Amniotic stem cell (primary cell): ENCODE measurements at regions not wholly inside any gene's neighbourhood (a gene's known extent, or its start where the extent isn't known, plus 50 kb on each side); places are given as distances from the start of the nearest gene placed in this dataset.
A peak's percentile ranks its signal among the peaks of the same experiment; 100 is the strongest.
"Not testable (repeated sequence)": the region's sequence is repeated elsewhere in the genome, so short reads cannot be mapped to it uniquely, and the experiment has no call there.

Experiments
- DNase-seq: peaks from one replicate; lab custom pipeline; 2025; lab: John Stamatoyannopoulos, UW

GRCh38 chr12:20044351-20044750, 324.0 kb upstream of the PDE3A start:
- DNase-seq: no peak

- no peak for DNase-seq
These were observed 323.5 kb upstream of the PDE3A start for GRCh38 chr12:20044846-20045245.

- no peak for DNase-seq
These were observed 320.4 kb upstream of the PDE3A start for GRCh38 chr12:20047901-20048300.

DNA sequence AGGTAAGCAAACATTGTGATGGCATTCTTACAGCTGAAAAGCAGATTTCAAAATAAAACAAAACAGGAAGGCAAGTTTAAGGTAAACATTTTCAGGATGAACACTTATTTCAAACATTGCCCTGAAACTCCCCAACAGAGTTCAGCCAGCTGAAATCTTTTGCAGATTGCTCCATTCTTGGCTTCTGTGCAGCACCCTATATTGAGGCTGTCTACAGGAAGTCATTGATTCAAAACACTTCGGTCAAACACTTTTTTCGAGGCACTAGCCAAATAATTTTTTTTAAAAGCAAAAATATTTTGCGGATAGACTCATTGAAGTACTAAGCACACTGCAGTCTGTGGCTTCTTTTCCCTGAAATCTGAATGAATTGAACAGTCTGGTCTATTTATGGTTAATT, 318.1 kb upstream of the PDE3A start:
- no peak for DNase-seq

GRCh38 chr12:20053782-20054181, 314.6 kb upstream of the PDE3A start:
- no peak for DNase-seq

GRCh38 chr12:20055856-20056255, 312.5 kb upstream of the PDE3A start:
- no peak for DNase-seq

GRCh38 chr12:20057398-20057797, 310.9 kb upstream of the PDE3A start:
- no peak for DNase-seq

- no peak for DNase-seq
These were observed 305.2 kb upstream of the PDE3A start for GRCh38 chr12:20063116-20063515.

DNA sequence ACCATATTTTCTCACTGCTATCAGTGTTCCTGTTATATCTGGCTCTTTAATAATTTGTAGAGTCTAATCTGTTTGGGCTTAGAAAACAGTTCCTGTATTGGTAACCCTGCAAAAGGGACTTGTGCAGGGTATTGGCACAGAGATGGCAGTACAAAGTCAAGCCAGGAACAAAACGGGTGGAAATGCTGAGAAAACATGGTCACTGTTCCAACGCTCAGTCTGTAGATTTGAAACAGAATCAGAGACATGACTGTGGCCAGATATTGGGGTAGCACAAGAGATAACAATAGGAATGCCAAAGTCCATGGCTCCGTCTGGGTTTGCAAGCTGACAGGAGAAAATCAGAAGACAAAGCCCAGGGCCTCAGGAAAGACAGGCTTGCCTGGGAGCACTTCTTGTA, 290.7 kb upstream of the PDE3A start:
- no peak for DNase-seq

DNA sequence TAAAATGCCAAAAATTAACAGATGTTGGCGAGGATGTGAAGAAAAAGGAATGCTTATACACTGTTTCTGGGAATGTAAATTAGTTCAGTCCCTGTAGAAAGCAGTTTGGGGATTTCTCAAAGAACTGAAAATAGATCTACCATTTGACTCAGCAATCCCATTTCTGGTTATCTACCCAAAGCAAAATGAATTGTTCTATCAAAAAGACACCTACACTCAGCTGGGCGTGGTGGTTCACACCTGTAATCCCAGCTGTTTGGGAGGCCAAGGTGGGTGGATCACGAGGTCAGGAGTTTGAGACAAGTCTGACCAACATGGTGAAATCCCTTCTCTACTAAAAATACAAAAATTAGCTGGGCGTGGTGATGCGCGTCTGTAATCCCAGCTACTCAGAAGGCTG, 279.3 kb upstream of the PDE3A start:
- no peak for DNase-seq

GRCh38 chr12:20093190-20093810, 275.0 kb upstream of the PDE3A start:
- DNase-seq: not testable (repeated sequence)

DNA sequence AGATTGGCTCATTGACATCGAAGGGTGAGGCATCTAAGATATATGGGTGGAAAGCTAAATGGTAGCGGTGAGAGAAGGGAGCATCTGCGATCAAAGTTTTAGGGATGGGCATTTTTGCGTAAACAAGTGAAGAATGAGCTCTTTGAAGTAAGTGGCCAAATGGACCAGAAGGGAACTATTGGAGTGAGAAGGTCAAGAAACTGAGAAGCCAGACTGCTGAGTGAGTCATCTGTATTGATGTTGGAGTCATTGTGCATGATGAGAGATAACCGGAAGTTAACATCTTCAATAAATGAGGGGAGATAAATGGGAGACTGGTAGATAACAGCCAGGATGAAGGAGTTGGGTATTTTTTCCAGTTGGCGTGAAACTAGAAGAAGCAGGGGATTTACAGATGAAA, 271.9 kb upstream of the PDE3A start:
- DNase-seq: no peak

GRCh38 chr12:20097626-20098025, 270.7 kb upstream of the PDE3A start:
- DNase-seq: peak; percentile 12

DNA sequence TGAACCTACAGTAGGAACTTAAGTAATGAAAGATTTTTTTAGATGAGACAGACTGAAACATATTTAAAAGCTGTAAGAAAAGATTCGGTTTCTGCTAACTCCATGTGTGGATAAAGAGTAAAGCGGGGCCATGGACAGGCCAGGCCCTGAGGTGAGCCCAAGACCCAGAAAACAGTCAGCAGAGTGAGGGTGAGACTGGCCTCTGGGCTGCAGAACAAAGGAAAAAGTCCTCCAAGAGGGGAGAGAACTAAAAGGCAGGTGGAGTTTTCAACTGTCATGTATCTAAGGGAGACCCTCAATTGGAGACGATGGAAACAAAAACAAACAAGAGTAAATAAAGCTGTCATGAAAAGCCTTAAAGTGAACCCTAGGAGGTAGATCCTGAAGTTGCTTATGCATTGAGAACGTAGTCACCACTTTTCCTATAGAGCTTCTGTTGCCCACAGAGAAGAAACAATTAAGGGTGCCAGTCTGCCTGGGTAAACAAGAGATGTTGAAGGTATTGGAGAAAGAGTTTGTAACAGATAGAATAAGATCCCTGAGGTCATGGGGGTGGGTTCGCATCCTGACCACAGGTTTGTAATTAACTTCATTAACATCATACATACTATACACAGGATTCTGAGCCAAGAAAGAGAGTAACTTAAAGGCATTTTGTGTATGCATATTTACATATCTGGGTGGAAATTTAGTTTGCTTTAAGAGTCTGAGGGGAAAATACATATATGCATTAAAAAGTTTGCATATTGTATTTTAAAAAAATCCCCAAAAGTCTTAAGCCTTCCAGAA, 268.7 kb upstream of the PDE3A start:
- DNase-seq: no peak

GRCh38 chr12:20101046-20101445, 267.3 kb upstream of the PDE3A start:
- no peak for DNase-seq

DNA sequence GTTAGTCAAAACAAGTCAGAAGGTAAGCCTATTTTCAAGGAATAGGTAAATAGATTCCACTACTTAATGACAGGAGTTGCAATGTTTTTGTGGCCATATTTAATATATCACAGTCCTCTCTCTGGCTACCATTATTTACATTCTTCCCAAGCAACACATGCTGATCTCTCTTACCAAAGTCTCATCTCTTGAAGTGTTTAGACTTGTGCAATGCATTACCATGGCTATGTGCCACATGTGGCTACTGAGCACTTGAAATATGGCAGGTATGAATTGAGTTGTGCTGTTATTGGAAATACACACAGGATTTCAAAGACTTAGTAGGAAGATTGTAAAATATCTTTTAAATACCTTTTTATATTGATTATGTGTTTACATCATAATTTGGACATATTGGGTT, 262.4 kb upstream of the PDE3A start:
- no peak for DNase-seq

GRCh38 chr12:20109676-20110075, 258.7 kb upstream of the PDE3A start:
- no peak for DNase-seq

- DNase-seq: not testable (repeated sequence)
These were observed 253.0 kb upstream of the PDE3A start for GRCh38 chr12:20115371-20115770.

DNA sequence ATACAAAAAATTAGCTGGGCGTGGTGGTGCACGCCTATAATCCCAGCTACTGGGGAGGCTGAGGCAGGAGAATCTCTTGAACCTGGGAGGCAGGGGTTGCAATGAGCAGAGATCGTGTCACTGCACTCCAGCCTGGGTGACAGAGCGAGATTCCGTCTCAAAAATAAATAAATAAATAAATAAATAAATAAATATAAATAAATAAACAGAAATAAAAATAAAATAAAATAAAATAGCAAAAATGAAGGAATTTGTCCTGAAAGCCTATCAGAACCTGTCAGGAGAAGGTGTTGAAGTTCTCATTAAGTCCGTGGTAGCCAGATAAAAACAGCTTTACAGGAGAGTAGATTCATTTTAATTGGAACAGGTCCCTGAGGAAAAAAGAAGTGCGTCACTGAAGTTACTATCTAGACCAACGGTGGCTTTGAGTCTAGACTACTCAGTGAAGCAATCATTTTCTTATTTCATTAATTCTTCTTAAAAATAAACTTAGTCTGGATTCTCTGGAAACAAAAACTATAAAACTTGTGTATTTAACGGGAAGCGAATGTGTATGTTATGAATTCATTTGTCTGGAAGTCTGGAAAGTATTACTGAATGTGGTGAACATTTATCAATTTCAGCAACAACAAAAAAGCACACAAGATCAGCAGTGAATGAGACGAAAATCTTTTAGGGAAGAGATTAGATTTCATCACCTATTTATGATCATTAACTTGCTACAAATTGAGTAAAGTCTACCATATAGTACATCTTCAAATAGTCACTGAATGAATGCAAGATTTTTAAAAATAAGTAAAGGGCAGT, 248.5 kb upstream of the PDE3A start:
- no peak for DNase-seq

- no peak for DNase-seq
These were observed 248.0 kb upstream of the PDE3A start for GRCh38 chr12:20120403-20120725.

DNA sequence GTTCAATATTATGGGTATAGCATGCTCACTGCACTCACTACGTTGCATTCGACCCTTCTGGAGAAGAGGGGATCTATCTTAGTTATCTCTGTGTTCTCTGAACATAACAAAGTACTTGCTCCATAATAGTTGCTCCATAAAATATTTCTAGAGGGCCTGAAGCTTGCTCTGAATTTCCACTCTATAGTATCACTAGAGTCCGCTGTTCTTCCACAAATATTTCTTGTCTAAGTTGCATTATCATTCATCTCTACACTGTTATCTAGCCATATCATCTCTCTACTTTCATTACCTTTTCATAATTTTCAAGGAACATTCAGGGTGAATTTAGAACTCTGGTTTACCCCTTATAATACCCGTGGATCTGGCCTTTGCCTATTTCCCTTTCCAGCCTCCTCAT, 246.1 kb upstream of the PDE3A start:
- DNase-seq: no peak

DNA sequence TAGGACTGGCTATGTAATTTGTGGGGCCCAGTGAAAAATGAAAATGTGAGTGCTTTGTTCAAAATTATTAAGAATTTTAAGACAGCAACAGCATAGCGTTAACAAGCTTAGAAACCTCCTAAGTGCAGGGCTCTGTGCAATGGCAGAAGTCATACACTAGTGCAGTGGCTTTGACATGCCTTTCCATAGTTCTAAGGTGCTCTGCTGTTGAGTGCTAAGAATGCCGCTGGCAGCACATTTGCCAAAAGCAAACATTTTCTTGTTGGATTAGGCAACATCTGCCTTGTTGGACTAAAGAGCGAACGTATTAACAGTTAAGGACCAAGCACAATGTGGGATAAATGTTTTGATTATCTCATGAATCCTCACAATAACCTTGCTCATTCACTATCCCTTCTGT, 244.9 kb upstream of the PDE3A start:
- no peak for DNase-seq

DNA sequence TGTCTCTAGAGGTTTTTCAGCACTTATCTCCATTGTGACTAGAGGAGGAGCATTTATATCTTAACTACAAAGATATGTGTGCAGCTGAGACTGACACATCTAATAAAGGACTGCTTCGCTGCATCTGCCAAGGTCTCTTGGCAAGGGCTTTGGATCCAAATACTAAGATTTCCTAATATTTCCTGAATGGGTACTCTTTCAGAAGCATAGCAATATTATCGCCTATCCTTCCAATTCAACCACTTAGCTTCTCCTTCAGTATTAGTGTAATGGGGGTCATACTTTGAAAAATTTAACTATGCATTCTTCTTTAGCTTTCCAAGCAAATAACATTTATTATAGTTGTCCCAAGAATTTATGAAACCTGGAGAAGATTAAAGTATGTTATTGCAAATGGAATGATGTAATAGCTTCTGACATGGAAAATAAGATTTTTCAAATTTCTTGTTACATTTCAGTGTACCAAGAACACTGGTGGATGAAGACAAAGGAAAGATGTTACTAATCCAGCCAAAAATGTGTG, 243.0 kb upstream of the PDE3A start:
- DNase-seq: no peak
